Sigmoid colon (tissue), 6 donors: ENCODE measurements at regions not wholly inside any gene's neighbourhood (a gene's known extent, or its start where the extent isn't known, plus 50 kb on each side); places are given as distances from the start of the nearest gene placed in this dataset.

Experiments
- DNase-seq: peaks from one replicate; pipeline ENCODE4 v3.0.0-alpha.2; 2019
- H3K27ac ChIP-seq, 4 donors: fragments of 200-600 bp; sonication (generic); one replicate each; pipeline ENCODE4 v1.5.1; 2016 to 2019; ENCODE audit warnings: mild to moderate bottlenecking in 1 of 4
- H3K27me3 ChIP-seq, 3 donors: fragments of 200-600 bp; sonication (generic); one replicate each; pipeline ENCODE4 v1.5.1; 2019; ENCODE audit warnings: mild to moderate bottlenecking in 1 of 3
- H3K36me3 ChIP-seq, 4 donors: fragments of 200-600 bp; sonication (generic); one replicate each; pipeline ENCODE4 v1.5.1; 2016 to 2019
- H3K4me1 ChIP-seq, 4 donors: fragments of 200-600 bp; sonication (generic); one replicate each; pipeline ENCODE4 v1.5.1; 2017 to 2019
- H3K4me3 ChIP-seq, 4 donors: fragments of 200-600 bp; sonication (generic); one replicate each; pipeline ENCODE4 v1.5.1; 2017 to 2019; ENCODE audit warnings: mild to moderate bottlenecking in 2 of 4, moderate library complexity in 1 of 4
- H3K9me3 ChIP-seq, 4 donors: fragments of 200-600 bp in 3 of 4; sonication (generic) in 3 of 4; one replicate each; pipeline versions ENCODE4 v1.5.1 to v1.6.1; 2013 to 2019
- EP300 ChIP-seq, 4 donors: sonication (generic); formaldehyde crosslinking; IDR thresholded peaks; one replicate each; pipeline ENCODE4 v1.6.1; 2017; ENCODE audit warnings: antibody characterized with exemption in 4 of 4
- POLR2A ChIP-seq, 2 donors: fragments of 450-650 bp; IDR thresholded peaks; one replicate each; pipeline ENCODE4 v1.6.1; 2016; ENCODE audit warnings: antibody characterized with exemption in 2 of 2, mild to moderate bottlenecking in 2 of 2, moderate library complexity in 2 of 2
- POLR2AphosphoS5 ChIP-seq, 4 donors: sonication (generic); formaldehyde crosslinking; IDR thresholded peaks; one replicate each; pipeline ENCODE4 v1.6.1; 2017; ENCODE audit warnings: antibody characterized with exemption in 4 of 4
- WGBS, 2 donors: extraction: QIAGEN DNeasy Blood & Tissue Kit; methylation state at CpG; one replicate each; pipeline ENCODE4 v1.1.7; 2013; 5-methylcytosine and 5-hydroxymethylcytosine counted together
- intact Hi-C: fragments of 100-400 bp; cut with DNase I; formaldehyde crosslinking; loops from one replicate; pipeline ENCODE4 v1.15.1; 2023
- TF ChIP-seq, protein P1 (sequence below), 4 experiments: fragments of 450-650 bp in 3 of 4; fragments of 200-600 bp in 1 of 4; IDR thresholded peaks; one replicate each; pipeline ENCODE4 v1.5.1; 2016 to 2019; ENCODE audit warnings: antibody characterized with exemption in 4 of 4, mild to moderate bottlenecking in 3 of 4, moderate library complexity in 2 of 4
- donor health status: healthy with polysubstance abuse.
- donor health status: healthy.

DNA sequence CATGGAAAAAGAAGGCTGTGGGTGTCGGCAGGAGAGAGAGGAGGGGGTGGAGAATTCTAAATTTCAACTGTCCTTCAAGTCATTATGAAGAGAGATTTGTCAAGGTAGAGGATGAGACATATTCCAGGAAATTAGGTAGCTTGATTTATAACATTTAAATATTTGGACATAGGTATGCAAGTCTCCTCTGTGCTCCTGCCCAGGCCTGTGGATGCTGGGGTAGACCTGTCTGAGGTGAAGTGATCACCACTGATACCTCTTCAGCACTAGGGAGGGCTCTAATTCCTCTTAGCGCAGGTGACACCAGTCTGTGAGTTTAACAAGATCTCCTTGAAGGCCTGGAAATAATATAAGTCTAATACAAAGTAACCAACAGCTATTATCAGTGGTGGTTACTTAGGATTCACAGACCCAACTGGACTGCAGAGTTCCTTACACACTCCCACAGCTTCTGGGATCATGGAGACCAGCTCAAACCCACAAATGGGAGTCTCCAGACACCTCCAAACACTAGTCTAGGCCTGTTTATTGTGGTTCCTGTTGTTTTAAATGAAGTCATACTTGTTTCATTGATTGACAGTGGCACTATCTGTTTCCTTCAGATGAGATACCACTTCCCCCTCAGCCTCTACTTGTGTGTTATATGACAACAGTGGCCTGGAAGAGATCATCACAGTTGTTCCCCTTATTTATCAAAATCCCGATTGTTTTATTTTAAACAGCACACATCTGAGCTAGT lies 104.1 kb upstream of the ITPRID2 start:
- Histone ChIP-seq H3K36me3 (no peaks in the 10 kb centered on the region), H3K4me3 (no peak overlapping the region), H3K4me1 (peaks cover 0 to 3% (median 0%) of the 10 kb centered on the region in 4 donors), H3K27ac (no peak overlapping the region), H3K27me3 (no peaks in the 10 kb centered on the region), H3K9me3 (no peaks in the 10 kb centered on the region)
- DNase-seq, result no peak
- 82 to 92% methylated on average over 3 of the region's 3 CpGs for WGBS, 2 donors
- intact Hi-C loops, result no loop called here
- no peak for TF ChIP-seq POLR2A (IDR thresholded peaks at IDR 0.05)
- TF ChIP-seq, protein P1, sequence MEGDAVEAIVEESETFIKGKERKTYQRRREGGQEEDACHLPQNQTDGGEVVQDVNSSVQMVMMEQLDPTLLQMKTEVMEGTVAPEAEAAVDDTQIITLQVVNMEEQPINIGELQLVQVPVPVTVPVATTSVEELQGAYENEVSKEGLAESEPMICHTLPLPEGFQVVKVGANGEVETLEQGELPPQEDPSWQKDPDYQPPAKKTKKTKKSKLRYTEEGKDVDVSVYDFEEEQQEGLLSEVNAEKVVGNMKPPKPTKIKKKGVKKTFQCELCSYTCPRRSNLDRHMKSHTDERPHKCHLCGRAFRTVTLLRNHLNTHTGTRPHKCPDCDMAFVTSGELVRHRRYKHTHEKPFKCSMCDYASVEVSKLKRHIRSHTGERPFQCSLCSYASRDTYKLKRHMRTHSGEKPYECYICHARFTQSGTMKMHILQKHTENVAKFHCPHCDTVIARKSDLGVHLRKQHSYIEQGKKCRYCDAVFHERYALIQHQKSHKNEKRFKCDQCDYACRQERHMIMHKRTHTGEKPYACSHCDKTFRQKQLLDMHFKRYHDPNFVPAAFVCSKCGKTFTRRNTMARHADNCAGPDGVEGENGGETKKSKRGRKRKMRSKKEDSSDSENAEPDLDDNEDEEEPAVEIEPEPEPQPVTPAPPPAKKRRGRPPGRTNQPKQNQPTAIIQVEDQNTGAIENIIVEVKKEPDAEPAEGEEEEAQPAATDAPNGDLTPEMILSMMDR (IDR thresholded peaks at IDR 0.05), result no peak
- TF ChIP-seq EP300 (IDR thresholded peaks at IDR 0.05), result no peak
- no peak for TF ChIP-seq POLR2AphosphoS5 (IDR thresholded peaks at IDR 0.05)

DNA sequence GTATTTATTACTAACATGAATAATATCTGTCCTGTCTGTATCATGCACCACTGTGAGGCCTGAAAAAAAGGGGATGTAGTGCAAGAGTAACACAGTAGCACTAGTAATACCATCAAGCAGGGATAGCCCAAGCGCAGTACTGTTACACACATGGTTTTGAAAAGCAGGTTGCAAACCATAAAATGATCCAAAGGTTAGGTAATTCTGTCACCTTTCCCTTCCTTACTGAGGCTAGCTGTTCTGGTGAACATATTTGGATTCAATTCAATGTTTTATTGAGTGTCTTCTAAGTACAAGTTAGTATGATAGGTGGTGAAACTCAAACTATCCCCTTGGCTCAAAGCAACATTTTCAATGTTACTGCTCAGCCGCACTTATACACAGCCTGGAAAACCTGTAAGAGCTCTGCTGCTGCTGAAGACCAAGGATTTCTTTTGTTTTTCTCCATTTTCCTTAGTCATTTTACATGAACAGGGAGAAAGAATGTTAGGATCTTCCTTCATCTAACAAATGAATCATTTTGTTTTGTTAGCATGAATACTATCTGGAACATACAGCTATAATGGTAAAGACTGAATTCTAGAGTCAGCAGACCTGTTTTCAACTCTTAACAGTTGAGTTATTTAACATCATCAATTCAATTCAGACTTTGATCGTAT lies 102.5 kb upstream of the ITPRID2 start:
- intact Hi-C loops, result no loop called here
- Histone ChIP-seq H3K4me1 (peaks cover 0 to 3% (median 0%) of the 10 kb centered on the region in 4 donors), H3K27me3 (no peaks in the 10 kb centered on the region), H3K9me3 (no peaks in the 10 kb centered on the region), H3K27ac (no peak overlapping the region), H3K36me3 (no peaks in the 10 kb centered on the region), H3K4me3 (no peak overlapping the region)
- DNase-seq, result no peak
- WGBS, 2 donors, result 29 to 76% methylated on average over 3 of the region's 3 CpGs
- no peak for TF ChIP-seq EP300 (IDR thresholded peaks at IDR 0.05)
- TF ChIP-seq, protein P1 (IDR thresholded peaks at IDR 0.05), result no peak
- TF ChIP-seq POLR2AphosphoS5 (IDR thresholded peaks at IDR 0.05), result no peak
- TF ChIP-seq POLR2A (IDR thresholded peaks at IDR 0.05), result no peak

DNA sequence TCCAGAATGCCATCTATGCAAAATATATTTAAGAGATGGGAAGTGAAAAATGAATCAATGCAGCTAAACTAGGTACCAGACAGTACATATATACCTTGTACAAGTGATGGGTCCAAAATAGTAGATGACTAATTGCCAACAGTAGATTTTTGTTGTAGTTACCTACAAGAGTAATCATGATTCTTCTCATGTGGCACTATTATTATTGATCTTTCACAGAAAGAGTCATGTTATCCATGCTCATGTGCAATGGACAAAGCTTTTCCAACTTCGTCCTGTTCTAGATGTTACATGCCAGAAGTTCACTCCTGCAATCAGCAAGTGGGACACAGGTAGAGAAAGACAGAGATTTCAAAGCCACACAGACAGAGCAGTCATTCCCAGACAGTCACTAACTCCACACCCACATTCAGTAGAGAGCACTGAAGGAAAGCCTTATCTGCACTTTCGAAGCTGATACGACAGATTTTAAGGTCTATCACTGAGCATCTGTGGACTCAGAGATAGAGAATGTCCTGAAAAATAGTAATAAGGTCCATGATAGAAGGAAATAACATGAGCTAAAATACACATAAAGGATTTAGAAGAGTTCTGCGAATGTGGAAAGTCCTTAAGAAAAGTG lies 101.6 kb upstream of the ITPRID2 start:
- WGBS, 2 donors, result 61 to 89% methylated on average over 4 of the region's 4 CpGs
- no peaks in the 10 kb centered on the region for H3K36me3 ChIP-seq
- DNase-seq, result no peak
- no peaks in the 10 kb centered on the region for H3K9me3 ChIP-seq
- no peaks in the 10 kb centered on the region for H3K27me3 ChIP-seq
- H3K27ac ChIP-seq, result no peak overlapping the region
- intact Hi-C loops, result no loop called here
- peaks cover 0 to 3% (median 0%) of the 10 kb centered on the region in 4 donors for H3K4me1 ChIP-seq
- no peak for TF ChIP-seq POLR2A (IDR thresholded peaks at IDR 0.05)
- TF ChIP-seq, protein P1 (IDR thresholded peaks at IDR 0.05), result no peak
- TF ChIP-seq POLR2AphosphoS5 (IDR thresholded peaks at IDR 0.05), result no peak
- no peak for TF ChIP-seq EP300 (IDR thresholded peaks at IDR 0.05)
- no peak overlapping the region for H3K4me3 ChIP-seq

DNA sequence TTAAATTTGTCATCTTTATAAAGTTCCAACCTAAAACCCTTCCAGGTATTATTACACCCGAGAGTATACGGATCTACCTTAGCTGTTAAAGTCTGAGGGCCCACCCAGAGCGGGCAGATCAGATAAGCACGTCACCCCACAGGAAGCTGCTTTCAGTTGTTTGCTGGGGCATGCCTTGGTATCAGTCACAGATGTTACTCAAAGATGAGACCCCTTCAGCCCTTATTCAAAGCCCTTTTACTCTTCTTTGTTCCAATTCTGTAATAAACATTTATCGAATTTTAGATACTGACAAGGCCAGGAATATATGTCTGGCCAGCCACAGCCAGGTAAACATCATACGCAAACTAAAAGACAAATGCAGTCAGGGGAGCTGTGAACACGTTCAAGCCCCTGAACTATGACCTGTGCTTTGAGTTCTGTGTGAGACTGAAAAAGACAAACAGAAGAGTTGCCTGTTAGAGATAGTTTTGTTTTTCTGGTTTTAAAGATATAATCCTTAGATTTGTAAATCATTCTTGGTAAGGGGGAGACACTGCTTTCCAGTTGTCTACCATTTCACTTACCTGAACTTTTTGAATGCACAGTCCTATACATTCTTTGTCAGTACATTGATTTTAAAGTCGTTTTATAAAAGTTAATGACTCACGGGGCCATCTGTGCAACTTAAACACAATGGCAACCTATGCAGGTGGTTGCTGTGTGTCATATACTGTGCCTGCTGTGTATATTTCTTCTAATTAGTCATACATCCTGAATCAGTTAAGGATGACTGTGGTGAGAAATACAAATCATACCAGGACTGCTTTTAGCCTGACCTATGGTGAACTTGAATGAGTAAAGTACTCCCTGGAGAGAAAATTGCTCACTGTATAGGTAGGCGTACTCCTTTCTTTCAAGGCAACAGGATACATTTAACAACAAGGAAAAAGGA lies 100.5 kb upstream of the ITPRID2 start:
- DNase-seq, result no peak
- WGBS, 2 donors, result 14 to 47% methylated on average over 10 of the region's 10 CpGs
- TF ChIP-seq POLR2AphosphoS5 (IDR thresholded peaks at IDR 0.05), result no peak
- TF ChIP-seq POLR2A (IDR thresholded peaks at IDR 0.05), result no peak
- TF ChIP-seq, protein P1 (IDR thresholded peaks at IDR 0.05), result no peak
- no peak for TF ChIP-seq EP300 (IDR thresholded peaks at IDR 0.05)
- H3K4me1 ChIP-seq, result peaks cover 0 to 3% (median 0%) of the 10 kb centered on the region in 4 donors
- no peak overlapping the region for H3K27ac ChIP-seq
- H3K27me3 ChIP-seq, result no peaks in the 10 kb centered on the region
- no peaks in the 10 kb centered on the region for H3K36me3 ChIP-seq
- H3K4me3 ChIP-seq, result no peak overlapping the region
- H3K9me3 ChIP-seq, result no peaks in the 10 kb centered on the region
- intact Hi-C loops, result no loop called here
